H1 (cell line): ENCODE measurements at regions not wholly inside any gene's neighbourhood (a gene's known extent, or its start where the extent isn't known, plus 50 kb on each side); places are given as distances from the start of the nearest gene placed in this dataset.

Source experiments
- CHD2 ChIP-seq: IDR thresholded peaks from 2 replicates; pipeline ENCODE4 v1.6.1; 2012; ENCODE audit warnings: low read length, improper control_type of control experiment
- CHD7 ChIP-seq: fragments of 300-600 bp; sonication (generic); IDR thresholded peaks from 2 replicates; pipeline ENCODE4 v1.7.1; 2012; ENCODE audit warnings: low read length, moderate library complexity, mild to moderate bottlenecking, inconsistent platforms; ENCODE audit not compliant: insufficient replicate concordance
- GTF2F1 ChIP-seq: IDR thresholded peaks from 2 replicates; pipeline ENCODE4 v1.6.1; 2012; ENCODE audit warnings: low read depth, low read length, improper control_type of control experiment, borderline replicate concordance
- MAFK ChIP-seq: IDR thresholded peaks from 2 replicates; pipeline ENCODE4 v1.6.1; 2012; ENCODE audit warnings: low read depth, mild to moderate bottlenecking, improper control_type of control experiment, low read length
- POU5F1 ChIP-seq: IDR thresholded peaks from 2 replicates; pipeline ENCODE4 v1.6.1; 2011; ENCODE audit warnings: low read depth, mild to moderate bottlenecking, low read length, moderate library complexity
- SP4 ChIP-seq: IDR thresholded peaks from 2 replicates; pipeline ENCODE4 v1.6.1; 2012; ENCODE audit warnings: low read length, inconsistent platforms
- TEAD4 ChIP-seq: IDR thresholded peaks from 2 replicates; pipeline ENCODE4 v1.6.1; 2012; ENCODE audit warnings: low read depth, low read length, inconsistent platforms, mixed read lengths

- TF ChIP-seq CHD7, result no peak
- no peak for TF ChIP-seq SP4
- TF ChIP-seq GTF2F1, result no peak
- TF ChIP-seq TEAD4, result no peak
- no peak for TF ChIP-seq MAFK
- TF ChIP-seq POU5F1, result no peak
- no peak for TF ChIP-seq CHD2
- TF ChIP-seq, all 59 proteins: peak for 0
These were observed 322.3 kb upstream of the FAT3 start (continued) for GRCh38 chr11:91902312-91902711.
